ENCODE measurements at regions not wholly inside any gene's neighbourhood (a gene's known extent, or its start where the extent isn't known, plus 50 kb on each side); places are given as distances from the start of the nearest gene placed in this dataset.

DNA sequence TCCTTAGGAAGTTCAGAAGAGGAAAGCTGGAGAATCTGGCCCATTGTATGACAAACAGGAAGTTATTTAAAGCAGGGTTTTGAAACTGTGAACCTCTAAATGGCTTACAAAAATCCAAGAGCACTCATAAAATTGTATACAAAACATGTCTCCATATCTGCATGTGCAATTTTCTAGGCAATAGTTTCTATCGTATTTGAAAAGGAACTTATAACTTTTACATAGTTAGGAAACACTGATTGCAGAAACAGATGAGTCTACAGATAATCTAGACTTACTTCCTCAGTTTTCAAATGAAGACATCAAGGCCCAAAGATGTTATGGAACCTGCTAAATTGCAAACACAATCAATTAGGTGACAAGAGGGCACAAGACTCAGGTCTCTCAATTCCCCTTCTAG is 53.3 kb upstream of the ETV6 start:
- TF ChIP-seq, protein P1, sequence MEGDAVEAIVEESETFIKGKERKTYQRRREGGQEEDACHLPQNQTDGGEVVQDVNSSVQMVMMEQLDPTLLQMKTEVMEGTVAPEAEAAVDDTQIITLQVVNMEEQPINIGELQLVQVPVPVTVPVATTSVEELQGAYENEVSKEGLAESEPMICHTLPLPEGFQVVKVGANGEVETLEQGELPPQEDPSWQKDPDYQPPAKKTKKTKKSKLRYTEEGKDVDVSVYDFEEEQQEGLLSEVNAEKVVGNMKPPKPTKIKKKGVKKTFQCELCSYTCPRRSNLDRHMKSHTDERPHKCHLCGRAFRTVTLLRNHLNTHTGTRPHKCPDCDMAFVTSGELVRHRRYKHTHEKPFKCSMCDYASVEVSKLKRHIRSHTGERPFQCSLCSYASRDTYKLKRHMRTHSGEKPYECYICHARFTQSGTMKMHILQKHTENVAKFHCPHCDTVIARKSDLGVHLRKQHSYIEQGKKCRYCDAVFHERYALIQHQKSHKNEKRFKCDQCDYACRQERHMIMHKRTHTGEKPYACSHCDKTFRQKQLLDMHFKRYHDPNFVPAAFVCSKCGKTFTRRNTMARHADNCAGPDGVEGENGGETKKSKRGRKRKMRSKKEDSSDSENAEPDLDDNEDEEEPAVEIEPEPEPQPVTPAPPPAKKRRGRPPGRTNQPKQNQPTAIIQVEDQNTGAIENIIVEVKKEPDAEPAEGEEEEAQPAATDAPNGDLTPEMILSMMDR (IDR thresholded peaks at IDR 0.05; ENCODE audit: insufficient read depth, low read length, poor library complexity, severe bottlenecking), result no peak
- no peaks in the 10 kb centered on the region for H3K36me3 ChIP-seq (ENCODE audit: control insufficient read depth, insufficient read depth, low read length)
- H3K27me3 ChIP-seq (replicated peaks; ENCODE audit: control insufficient read depth, insufficient read depth, low read length), result no peaks in the 10 kb centered on the region
- DNase-seq (ENCODE audit: extremely low read depth, insufficient read length), result no peak
- H3K4me3 ChIP-seq (replicated peaks; ENCODE audit: low read depth, low read length), result no peak overlapping the region

DNA sequence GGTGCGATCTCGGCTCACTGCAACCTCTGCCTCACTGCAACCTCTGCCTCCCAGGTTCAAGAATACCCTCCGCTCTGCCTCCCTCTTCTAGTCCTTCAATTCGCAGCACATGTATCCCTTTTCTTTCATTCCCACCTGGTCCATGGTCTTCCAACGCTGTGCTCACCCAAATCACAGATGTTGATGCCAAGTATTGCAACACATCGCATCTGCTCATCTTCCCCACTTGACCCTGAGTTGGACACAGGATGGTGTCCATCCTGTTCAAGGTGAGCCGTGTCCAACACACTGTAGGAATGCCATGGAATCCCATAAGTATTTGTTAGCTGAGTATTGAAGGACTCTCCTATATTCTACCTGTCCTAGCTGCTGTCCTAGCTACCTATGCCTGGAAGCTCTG is 50.6 kb upstream of the ETV6 start:
- no peak for DNase-seq (ENCODE audit: extremely low read depth, insufficient read length)
- TF ChIP-seq, protein P1 (IDR thresholded peaks at IDR 0.05; ENCODE audit: insufficient read depth, low read length, poor library complexity, severe bottlenecking), result no peak
- Histone ChIP-seq H3K27me3 (replicated peaks; ENCODE audit: control insufficient read depth, insufficient read depth, low read length) (no peaks in the 10 kb centered on the region), H3K4me3 (replicated peaks; ENCODE audit: low read depth, low read length) (no peak overlapping the region), H3K36me3 (ENCODE audit: control insufficient read depth, insufficient read depth, low read length) (no peaks in the 10 kb centered on the region)
